HG03442 (cell line): ENCODE measurements at regions not wholly inside any gene's neighbourhood (a gene's known extent, or its start where the extent isn't known, plus 50 kb on each side); places are given as distances from the start of the nearest gene placed in this dataset.

Experiments used
- ATAC-seq: cut with Tn5 transposase; IDR thresholded peaks from one replicate; pipeline ENCODE4 v1.9.1; 2021; ENCODE audit warnings: mild to moderate bottlenecking, moderate library complexity; ENCODE audit not compliant: unreplicated experiment

DNA sequence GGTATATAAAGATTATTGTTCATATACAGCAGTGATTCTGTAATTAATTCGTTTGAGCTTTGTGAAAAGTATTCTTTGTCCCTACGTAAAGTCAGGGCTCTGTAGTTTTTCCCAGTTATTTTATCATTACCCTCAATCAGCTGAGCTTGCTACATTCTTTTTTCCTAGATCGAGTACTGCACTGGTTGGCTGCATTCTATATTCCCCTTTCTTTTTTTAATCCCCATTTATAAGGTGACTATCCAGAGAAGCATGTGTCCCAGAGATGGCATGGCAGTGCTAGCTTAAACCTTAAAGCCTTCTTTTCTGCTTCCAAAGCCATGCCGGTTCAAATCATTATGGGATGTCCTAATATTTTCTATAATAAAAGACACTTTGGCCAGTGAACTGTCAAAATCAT lies 230.1 kb upstream of the CELF2 start:
- no peak for ATAC-seq

DNA sequence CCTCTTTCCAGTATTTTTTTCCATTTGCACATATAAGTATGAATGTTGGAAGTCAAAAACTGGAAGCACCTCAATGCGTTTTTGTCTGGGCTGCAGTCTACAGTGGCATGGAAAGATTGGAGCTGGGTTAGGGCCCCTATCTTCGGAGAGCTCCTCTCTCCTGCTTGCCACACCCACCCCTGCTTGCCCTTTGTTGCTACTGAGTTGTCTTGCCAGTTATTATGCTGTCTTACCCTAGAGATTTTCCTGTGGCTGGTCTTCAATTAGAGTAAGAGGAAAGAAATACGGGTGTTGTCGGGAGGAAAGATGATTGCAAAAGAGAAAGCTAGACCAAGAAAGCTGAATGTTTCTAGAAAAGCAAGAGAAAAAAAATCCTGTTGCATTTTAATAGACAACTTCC lies 228.9 kb upstream of the CELF2 start:
- ATAC-seq = no peak

DNA sequence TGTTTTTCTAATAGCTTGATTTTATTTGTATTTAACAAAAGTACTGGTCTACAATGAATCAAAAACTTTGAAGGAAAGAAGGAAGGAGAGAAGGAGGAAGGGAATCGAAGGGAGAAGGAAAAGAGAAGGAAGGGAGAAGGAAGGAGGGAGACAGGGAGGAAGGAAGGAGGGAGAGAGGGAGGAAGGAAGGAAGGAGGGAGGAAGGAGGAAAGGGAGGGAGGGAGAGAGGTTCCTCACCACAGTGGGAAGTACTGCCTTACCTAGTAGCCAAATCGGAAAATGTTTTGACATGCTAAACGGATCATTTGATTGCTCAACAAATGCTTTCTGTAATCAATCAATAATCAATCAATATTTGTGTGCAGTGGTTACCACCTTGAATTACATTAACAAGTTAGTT lies 225.8 kb upstream of the CELF2 start:
- ATAC-seq = no peak

DNA sequence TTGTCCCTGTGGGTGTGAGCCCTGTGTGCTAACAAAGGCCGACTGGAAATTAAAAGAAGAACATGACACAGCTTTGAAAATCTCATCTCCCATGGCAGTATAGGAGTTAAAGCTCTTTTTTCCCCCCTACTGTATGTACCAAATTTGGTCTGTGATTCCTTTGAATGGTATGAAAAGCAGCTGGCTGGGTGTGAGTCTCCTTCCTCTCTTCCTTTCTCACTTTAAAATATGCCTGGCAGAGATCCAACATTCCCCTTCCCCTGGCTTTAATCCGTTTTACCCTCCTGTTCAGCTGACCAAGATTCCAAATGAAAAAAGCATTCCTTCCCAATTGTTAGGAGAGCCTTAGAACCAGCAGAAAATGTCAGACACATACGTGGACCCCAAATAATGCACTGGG lies 225.0 kb upstream of the CELF2 start:
- no peak for ATAC-seq

DNA sequence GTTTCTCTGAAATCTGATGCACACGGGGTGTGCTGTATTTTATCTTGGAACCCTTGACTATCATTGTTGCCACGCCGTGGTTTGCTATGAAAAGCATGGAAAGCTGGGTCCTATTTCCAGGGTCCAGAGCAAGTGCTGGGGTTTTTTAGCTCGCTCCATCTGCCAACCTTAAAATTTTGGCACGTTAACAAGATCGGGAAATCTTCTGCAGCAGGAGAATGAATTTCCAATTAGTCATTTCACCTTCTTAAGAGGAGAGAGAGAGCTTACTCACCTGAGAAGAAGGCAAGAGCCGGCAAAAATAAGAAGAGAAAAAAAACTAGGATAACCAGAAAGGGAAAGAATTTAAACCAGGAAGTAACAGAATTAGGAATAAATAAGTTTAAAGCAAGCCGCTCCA lies 223.6 kb upstream of the CELF2 start:
- ATAC-seq = no peak

DNA sequence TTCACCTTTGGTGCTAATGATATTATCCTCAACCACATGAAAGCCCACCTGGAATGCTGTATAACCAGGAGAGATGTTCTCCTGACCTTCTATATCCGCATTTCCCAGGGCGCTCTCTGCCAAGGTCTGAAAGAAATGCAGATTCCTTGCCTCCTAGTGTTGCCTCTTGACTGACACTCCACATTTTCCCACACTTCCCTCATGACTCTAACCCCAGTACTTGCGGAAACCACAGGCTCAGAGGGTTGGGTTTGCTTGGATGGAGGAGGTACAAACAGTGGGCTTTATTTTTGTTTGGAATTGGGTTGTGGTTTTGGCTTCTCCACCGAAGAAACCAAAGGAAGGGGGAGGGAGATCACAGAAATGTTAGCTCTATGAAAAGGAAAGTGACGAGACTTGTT lies 222.9 kb upstream of the CELF2 start:
- no peak for ATAC-seq

DNA sequence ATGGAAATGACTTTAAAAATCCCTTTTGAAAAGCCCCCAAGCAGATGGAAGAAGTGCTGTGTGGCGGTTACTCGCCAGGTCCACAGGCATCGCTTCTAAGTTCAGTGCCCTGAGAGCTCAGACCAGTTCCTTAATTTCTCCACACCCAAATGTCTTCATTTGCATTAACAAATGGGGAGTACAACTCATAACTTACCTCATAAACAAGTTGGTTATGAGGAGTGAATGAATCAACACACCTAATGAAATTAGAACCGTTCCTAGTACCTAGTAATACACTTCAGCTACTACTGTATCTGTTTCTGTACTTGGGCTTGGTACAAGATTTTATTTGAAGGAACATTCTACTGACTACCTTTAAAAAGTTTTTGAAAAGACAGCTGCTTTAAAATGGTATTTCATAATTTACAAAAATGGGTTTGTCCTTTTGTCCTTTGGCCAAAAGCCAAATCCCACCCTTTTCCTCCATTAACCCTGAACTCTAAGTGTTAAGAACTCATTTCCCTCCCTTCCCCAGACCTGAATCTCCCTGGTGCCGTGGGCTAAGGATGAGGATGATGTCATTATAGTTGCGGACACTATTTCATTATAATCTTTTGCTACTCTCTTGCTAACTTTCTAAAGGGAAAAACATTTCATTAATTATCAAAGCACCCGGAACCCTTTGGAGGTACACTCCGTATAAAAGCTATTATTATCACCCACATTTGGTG lies 221.5 kb upstream of the CELF2 start:
- no peak for ATAC-seq

DNA sequence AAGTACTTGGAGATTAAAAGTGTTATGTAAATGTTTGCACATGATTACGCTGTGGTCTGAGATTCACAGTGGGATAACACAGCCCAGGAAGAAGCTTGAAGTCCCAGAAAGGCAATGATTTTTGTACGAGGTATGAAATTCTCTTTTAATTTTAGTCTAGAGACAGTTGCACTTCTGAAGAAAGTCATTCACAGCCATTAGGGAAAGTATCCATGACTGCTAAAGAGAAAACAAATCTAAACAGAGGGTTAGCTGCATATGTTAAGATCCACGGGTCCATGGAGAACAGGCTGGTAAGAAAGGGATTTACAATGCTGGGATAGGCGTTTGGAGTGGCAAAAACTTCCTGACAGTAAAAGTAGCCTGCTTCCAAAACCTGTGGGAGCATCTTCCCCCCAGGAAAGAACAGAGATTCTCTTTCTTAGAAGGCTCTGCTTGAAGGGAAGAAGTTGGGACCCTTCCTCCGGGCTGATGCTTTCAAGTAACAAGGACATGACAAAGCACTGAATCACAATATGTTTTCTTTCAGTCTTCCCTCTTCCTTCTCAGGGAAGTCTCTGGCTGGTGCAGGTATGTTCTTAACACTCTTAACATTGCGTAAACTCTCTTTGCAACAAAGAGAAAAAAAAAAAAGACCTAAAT lies 220.8 kb upstream of the CELF2 start:
- ATAC-seq = no peak

DNA sequence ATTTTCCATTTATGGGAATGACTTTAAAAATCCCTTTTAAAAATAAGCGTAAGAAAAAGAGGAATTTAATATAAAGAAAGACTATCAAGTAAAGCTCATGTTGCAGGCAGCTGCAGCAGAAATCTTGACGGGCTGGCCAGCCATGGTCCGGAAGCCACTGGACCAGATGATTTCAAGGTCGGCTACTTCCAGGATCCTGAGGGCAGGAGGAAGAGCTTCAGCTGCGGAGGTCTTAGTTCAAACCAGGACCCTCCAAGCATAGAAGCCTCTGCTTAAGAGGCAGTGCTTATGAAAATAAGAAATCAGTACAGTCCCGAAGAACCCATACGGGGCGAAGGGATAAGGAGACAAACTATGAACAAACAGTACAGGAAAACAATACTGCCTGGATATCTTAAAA lies 220.2 kb upstream of the CELF2 start:
- no peak for ATAC-seq

DNA sequence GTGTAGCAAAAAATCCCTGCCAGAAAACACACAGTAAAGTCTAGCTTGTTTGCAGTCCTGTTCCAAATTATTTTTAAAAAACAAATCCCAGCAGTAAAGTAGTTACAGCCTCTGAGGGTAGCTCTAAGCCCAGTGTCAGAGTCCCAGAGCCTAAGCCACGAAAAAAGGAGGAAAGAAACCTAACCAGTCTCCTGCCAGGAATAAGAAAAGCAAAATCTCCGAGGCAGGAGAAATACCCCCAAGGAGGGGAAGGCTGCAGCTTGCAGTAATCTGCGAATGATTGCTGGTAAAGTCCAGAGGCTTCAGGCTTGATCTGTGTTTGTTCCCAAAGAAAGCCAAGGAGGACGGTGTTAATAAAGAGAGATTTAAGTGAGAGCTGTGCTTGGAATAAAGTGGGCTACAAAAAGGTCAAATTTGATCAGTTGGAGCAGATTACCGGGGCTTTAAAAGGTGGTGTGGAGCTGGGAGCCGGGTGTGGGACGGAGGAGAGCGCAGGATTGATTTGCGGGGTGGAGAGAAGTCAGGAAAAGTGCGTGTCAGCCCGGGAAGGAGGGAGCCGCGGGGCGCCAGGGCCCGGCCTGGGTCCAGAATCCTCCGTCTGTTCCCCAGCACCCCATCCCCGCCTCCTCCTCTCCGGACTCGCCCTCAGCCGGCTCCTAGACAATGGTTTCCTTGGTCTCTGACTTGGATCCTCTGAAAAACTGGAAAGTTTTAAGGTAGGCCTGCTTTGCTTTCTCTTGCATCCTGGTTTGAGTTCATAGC lies 219.4 kb upstream of the CELF2 start:
- no peak for ATAC-seq

DNA sequence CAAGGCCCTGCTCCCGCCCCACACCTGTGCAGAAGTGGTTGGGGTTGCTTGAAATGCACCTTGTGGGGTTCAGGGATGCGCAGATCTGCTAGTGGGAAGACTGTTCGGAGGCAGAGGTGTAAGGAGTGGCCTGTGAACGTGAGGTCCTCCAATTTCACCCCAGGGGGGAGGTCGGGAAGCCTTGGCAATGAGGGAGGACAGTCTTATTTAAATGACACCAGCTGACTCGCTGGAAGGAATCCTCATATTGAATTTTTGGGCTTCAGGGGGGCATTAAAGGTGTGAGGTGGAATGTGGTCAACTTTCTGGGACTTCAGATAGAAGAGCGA lies 218.8 kb upstream of the CELF2 start:
- no peak for ATAC-seq

DNA sequence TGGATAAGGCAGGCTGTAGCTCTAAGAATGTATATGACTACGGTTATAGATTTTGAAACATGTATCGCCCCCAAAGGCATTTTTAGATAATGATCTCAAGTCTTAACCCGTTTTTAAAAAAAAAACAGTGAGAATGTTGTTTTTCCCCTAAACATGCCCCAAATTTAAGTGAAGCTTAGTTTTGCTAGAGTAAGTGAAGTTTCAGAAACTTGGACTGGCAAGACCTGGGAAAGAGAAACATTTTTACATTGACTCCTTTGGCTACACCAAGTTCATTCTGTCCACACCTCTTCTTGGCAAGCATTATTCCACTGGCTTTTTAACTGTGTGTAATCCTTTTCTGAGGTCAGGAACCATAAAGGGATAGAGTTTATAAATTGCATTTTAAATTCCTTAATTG lies 216.7 kb upstream of the CELF2 start:
- no peak for ATAC-seq

DNA sequence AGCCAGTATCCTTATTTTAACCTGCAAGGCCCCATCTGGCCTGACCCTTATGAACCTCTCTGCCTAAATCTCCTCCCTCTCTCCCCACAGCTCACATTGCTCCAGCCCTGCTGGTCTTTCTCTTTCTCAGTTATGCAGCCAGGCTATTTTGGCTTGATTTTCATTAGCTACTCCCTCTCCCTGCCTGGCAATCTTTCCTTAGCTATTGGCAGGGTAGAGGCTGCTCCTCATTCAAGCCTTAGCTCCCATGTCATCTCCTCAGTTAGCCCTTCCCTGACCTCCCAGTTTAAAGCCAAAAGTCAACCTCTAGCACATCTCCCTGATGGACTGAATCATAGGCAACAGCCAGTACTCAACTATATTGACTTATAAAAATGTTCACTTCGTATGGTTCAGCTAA lies 214.4 kb upstream of the CELF2 start:
- ATAC-seq = no peak

DNA sequence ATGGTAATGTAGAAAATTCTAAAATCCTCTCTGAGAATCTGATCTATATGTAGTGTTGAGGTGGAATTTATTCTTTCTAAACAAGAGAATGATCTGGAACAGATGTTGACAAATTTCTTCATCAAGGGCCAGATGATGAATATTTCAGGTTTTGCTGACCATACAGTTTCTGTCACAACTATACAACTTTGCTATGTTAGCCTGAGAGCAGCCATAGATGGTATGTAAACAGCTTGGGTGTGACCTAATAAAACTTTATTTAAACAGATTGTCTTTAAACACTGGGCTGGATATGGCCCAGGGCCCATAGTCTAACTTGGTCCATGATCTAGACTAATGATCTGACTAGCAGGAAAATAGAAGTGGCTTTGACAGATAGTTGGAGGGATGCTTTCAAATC lies 213.6 kb upstream of the CELF2 start:
- no peak for ATAC-seq

DNA sequence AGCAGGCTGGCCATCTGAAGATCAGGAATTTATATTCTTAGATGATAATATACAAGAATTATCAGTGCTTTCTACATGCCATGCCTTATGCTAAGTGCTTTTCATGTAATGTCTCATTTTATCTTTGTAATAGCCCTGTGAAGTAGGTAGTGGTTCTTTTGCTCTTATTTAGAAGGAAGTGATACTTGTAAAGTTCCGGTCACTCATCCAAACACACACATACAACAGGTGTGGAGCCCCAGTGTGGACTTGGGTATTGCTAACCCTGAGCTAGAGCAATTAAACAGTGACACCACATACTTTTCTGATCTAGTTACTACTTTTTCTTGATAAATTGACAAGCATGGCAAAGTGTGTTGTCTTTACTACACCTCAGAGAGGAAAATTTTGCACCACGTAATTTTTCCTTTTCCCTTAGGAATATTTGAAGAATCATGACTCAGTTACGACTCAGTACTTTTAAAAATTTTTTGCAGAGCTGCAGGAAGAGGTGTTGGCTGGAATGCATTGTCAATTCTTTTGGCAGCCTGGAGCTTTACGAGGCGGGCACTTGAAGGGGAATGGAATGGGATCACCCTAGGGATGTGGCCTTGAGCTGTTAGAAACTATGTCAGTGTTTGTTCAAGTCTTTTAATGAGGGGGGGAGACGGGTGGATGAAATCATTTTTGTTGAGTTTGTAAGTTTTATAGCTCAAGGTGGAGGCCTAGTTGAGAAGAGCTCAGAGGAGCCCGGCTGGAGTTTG lies 212.5 kb upstream of the CELF2 start:
- ATAC-seq = no peak

DNA sequence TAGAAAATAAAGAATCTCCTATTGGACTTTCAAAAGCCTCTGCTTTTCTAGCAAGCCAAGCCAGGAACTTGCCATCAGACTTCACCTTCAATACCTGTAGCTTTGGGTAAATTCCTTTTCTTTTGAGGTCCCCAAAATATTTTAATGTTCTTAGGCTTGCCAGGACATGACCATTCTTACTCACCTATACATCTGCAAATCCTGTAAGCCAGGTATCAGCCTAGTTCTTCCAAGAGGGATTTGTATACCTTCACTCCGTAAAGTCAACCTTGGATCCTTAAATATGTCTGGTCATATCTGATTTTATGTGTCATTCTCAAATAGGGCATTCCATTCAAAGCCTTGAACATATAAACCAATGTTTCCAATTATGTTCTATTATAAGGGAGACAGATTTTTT lies 210.6 kb upstream of the CELF2 start:
- no peak for ATAC-seq

DNA sequence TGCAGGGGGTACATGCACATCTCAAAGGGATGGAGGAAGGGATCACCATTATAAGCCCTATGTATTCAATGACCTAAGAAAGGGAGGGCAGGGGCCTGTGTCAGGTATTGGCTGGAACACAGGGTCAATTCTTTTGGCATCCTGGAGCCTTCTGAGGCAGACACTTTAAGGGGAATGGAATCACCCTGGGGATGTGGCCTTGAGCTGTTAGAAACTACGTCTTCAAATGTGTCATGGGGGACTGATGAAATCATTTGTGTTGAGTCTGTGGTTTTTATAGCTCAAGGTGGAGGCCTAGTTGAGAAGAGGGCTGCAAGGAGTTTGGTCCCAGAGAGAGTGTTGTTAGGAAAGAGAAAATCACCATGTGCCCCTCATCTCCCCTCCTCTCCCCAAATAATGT lies 206.1 kb upstream of the CELF2 start:
- ATAC-seq = no peak

DNA sequence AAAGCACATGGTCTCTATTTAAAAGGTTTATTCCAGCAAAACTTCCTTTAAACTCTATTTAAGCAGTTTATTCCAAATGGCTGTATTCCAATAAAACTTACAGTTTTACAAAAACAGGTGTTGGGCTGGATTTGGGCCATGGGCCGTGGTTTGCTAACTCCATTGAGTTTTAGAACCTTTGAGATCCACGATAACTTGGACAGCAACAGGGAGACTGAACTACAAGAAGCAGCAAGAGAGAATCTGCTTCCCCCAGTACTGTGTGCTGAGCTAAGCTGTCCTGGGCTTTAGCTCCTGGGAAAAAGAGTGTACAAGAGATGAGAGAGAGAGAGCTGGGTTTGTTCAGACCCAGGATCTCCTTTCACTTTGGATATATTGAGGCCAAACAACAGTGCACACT lies 204.0 kb upstream of the CELF2 start:
- no peak for ATAC-seq

DNA sequence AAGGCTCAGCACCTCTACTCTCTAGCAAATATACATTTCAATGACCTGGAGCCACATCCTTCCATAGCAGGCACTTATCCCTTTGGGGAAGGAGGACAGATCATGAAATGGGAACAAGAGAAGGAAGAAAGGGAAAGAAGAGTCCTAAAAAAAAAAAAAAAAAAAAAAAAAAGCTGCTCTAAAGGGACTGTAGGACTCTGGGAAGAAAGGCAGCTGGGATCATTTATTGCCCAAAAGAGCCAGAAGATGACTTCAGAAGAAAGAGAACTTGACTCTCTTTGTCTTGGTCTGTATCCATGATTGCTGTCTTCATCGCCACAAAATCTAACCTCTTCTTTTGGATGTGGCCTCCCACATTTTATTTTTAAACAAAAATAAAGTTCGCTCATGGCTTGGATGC lies 203.6 kb upstream of the CELF2 start:
- no peak for ATAC-seq

DNA sequence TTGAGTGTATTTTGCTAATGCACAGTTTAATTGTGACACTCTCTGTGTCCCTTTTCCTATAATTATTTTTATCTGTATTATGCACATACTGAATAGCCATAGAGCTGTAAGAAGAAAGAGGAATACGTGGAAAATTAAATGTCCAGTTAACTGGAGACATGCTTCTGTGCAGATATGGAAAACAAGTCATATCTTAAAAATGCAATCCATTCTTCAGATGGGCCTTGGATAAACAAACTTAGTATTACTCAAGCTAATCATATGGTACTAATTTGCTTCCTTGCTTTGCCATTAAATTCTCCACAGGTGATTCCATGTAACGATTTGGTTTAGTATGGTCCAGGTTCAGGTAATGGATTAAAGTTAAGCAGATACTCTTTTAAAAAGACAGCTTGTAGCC lies 201.2 kb upstream of the CELF2 start:
- no peak for ATAC-seq

DNA sequence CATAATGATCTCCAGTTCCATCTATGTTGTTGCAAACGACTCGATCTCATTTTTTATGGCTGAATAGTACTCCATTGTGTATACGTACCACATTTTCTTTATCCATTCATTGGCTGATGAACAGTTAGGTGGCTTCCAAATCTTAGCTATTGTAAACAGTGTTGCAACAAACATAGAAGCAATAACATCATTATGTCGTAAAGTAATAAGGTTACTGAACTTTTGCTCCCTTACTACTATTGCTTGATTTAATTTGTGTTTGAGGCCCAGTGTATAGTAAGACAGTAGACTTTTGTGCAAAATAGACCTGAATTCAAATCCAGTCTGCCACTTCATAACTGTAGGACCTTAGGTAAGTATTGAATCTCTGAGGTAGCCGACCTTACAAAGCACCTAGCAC lies 200.1 kb upstream of the CELF2 start:
- ATAC-seq = no peak

DNA sequence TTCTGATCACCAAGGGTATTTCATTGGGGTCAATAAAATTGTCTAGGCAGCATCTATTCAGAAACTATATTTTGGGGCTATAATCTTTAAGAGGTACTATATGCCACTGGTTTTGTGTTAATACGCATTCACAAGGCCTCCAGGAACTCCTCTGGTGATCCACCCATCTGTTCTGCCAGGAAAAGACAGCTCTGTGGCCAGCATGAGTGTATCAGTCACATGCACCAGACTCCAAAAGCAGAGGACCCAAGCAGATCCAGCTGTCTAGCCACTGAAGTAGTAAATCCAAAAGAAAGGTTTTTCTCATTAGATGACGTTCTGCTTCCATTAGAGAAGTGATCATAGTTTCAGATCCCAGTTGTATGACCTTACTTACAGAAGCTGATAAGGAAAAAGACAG lies 199.6 kb upstream of the CELF2 start:
- ATAC-seq = no peak
